GM23338 (cell line): ENCODE measurements at regions not wholly inside any gene's neighbourhood (a gene's known extent, or its start where the extent isn't known, plus 50 kb on each side); places are given as distances from the start of the nearest gene placed in this dataset.

Experiments
- ATAC-seq: fragments of 200-7000 bp; cut with Tn5 transposase; 3 replicates; pipeline ENCODE4 v1.9.1; 2020
- DNase-seq: peaks from one replicate; pipeline ENCODE4 v3.0.0-alpha.2; 2015; ENCODE audit warnings: low spot score
- H2AFZ ChIP-seq: fragments of 200-600 bp; sonication (generic); 2 replicates; pipeline ENCODE4 v1.8.0; 2016; ENCODE audit warnings: antibody characterized with exemption, mild to moderate bottlenecking, moderate library complexity
- H3F3A ChIP-seq: fragments of 200-600 bp; sonication (generic); replicated peaks from 2 replicates; pipeline ENCODE4 v1.8.0; 2017; ENCODE audit warnings: antibody characterized with exemption, mixed run types, low read depth
- H3K27ac ChIP-seq: fragments of 200-600 bp; sonication (generic); 2 replicates; pipeline ENCODE4 v1.6.1; 2016; ENCODE audit warnings: low read depth
- H3K27me3 ChIP-seq: fragments of 200-600 bp; sonication (generic); 2 replicates; pipeline ENCODE4 v1.8.0; 2016; ENCODE audit warnings: mild to moderate bottlenecking, mixed run types, moderate library complexity; ENCODE audit not compliant: insufficient read depth
- H3K36me3 ChIP-seq: fragments of 200-600 bp; sonication (generic); 2 replicates; pipeline ENCODE4 v1.8.0; 2016; ENCODE audit warnings: mild to moderate bottlenecking; ENCODE audit not compliant: insufficient read depth
- H3K4me1 ChIP-seq: fragments of 200-600 bp; sonication (generic); 2 replicates; pipeline ENCODE4 v1.8.0; 2016; ENCODE audit warnings: mild to moderate bottlenecking, moderate library complexity; ENCODE audit not compliant: insufficient read depth
- H3K4me2 ChIP-seq: fragments of 200-600 bp; sonication (generic); 2 replicates; pipeline ENCODE4 v1.7.1; 2017; ENCODE audit warnings: mixed run types
- H3K4me3 ChIP-seq: fragments of 200-600 bp; sonication (generic); 2 replicates; pipeline ENCODE4 v1.6.1; 2016; ENCODE audit warnings: mixed run types
- H3K79me2 ChIP-seq: fragments of 200-600 bp; sonication (generic); replicated peaks from 2 replicates; pipeline ENCODE4 v1.8.0; 2017; ENCODE audit warnings: mild to moderate bottlenecking; ENCODE audit not compliant: insufficient read depth
- H3K9me2 ChIP-seq: fragments of 200-600 bp; sonication (generic); 2 replicates; pipeline ENCODE4 v1.8.0; 2017; ENCODE audit not compliant: insufficient read depth
- H4K20me1 ChIP-seq: fragments of 200-600 bp; sonication (generic); replicated peaks from 2 replicates; pipeline ENCODE4 v1.8.0; 2017; ENCODE audit warnings: mild to moderate bottlenecking; ENCODE audit not compliant: insufficient read depth
- H3K27ac Mint-ChIP-seq: 2 replicates; pipeline ENCODE4 v1.8.0; 2020; ENCODE audit warnings: inconsistent platforms, mild to moderate bottlenecking, moderate library complexity, mixed read lengths
- H3K27me3 Mint-ChIP-seq: 3 replicates; pipeline ENCODE4 v1.8.0; 2022; ENCODE audit warnings: low read depth, mild to moderate bottlenecking, moderate library complexity, mixed read lengths, inconsistent platforms; ENCODE audit not compliant: insufficient read depth, poor library complexity
- H3K36me3 Mint-ChIP-seq: 3 replicates; pipeline ENCODE4 v1.8.0; 2021; ENCODE audit warnings: low read depth, mild to moderate bottlenecking, inconsistent platforms, moderate library complexity, mixed read lengths
- H3K4me1 Mint-ChIP-seq: 3 replicates; pipeline ENCODE4 v1.8.0; 2020; ENCODE audit warnings: mild to moderate bottlenecking, inconsistent platforms, mixed read lengths
- H3K4me3 Mint-ChIP-seq: 3 replicates; pipeline ENCODE4 v1.8.0; 2021; ENCODE audit warnings: moderate library complexity, mild to moderate bottlenecking, inconsistent platforms, mixed read lengths
- H3K9me3 Mint-ChIP-seq: 3 replicates; pipeline ENCODE4 v1.8.0; 2020; ENCODE audit warnings: moderate library complexity, mild to moderate bottlenecking, inconsistent platforms, mixed read lengths
- CREB1 ChIP-seq: fragments of 250-450 bp; sonication (Bioruptor Pico); IDR thresholded peaks from 2 replicates; pipeline ENCODE4 v1.5.0; 2020; ENCODE audit warnings: low read depth, mild to moderate bottlenecking, moderate library complexity
- EZH2 ChIP-seq: fragments of 200-600 bp; sonication (generic); IDR thresholded peaks from one replicate; pipeline ENCODE4 v1.8.0; 2017; ENCODE audit warnings: antibody characterized with exemption, mild to moderate bottlenecking, low read depth; ENCODE audit not compliant: unreplicated experiment
- JUNB ChIP-seq: IDR thresholded peaks from one replicate; pipeline ENCODE4 v1.6.1; 2016; ENCODE audit warnings: antibody characterized with exemption; ENCODE audit not compliant: unreplicated experiment
- STAT1 ChIP-seq: IDR thresholded peaks from one replicate; pipeline ENCODE4 v1.6.1; 2016; ENCODE audit warnings: antibody characterized with exemption; ENCODE audit not compliant: unreplicated experiment
- ZNF114 ChIP-seq: fragments of 250-450 bp; sonication (Bioruptor Pico); IDR thresholded peaks from 2 replicates; pipeline ENCODE4 v1.5.0; 2020; ENCODE audit warnings: mild to moderate bottlenecking, moderate library complexity
- ZNF331 ChIP-seq: fragments of 250-450 bp; sonication (Bioruptor Pico); IDR thresholded peaks from 2 replicates; pipeline ENCODE4 v1.5.0; 2020; ENCODE audit warnings: low read depth, mild to moderate bottlenecking, moderate library complexity
- ZNF462 ChIP-seq: fragments of 250-450 bp; sonication (Bioruptor Pico); IDR thresholded peaks from 2 replicates; pipeline ENCODE4 v1.5.0; 2020; ENCODE audit warnings: mild to moderate bottlenecking, moderate library complexity

- H3K4me2 ChIP-seq: no peak overlapping the region
- H3K4me1 ChIP-seq: peaks cover 18% of the 10 kb centered on the region
- no peaks in the 10 kb centered on the region for H3K79me2 ChIP-seq
- H3K27ac ChIP-seq: no peak overlapping the region
- peaks cover 2% of the 10 kb centered on the region for H3K27me3 Mint-ChIP-seq
- DNase-seq (no peak), ATAC-seq (no peak)
- H3K36me3 Mint-ChIP-seq: peaks cover 6% of the 10 kb centered on the region; the same call in 2 of the 3 replicates
- no peak overlapping the region for H3K4me3 Mint-ChIP-seq
- 0 out of 2 replicates have a peak, but pooled peaks cover 5% of the 10 kb centered on the region for H3K9me2 ChIP-seq
- TF ChIP-seq ZNF331: no peak
- no peak for TF ChIP-seq STAT1
- TF ChIP-seq JUNB: no peak
- no peak for TF ChIP-seq ZNF114 (CRISPR knock-in tag)
- no peak overlapping the region for H2AFZ ChIP-seq
- no peak overlapping the region for H3K4me3 ChIP-seq
- peaks cover 7% of the 10 kb centered on the region; the same call in 2 of the 3 replicates for H3K9me3 Mint-ChIP-seq
- no peak overlapping the region for H3K27ac Mint-ChIP-seq
- no peaks in the 10 kb centered on the region for H3K36me3 ChIP-seq
- H3F3A ChIP-seq: no peaks in the 10 kb centered on the region
- H3K4me1 Mint-ChIP-seq: peaks cover 12% of the 10 kb centered on the region
- no peaks in the 10 kb centered on the region for H4K20me1 ChIP-seq
- no peaks in the 10 kb centered on the region for H3K27me3 ChIP-seq
These were observed 243.4 kb upstream of the RBBP8 start for GRCh38 chr18:22689712-22690111.

GRCh38 chr18:22690556-22690955 lies 242.6 kb upstream of the RBBP8 start:
- H3K27ac Mint-ChIP-seq: no peak overlapping the region
- no peaks in the 10 kb centered on the region for H3K27me3 ChIP-seq
- no peak for ATAC-seq

More at GRCh38 chr18:22690556-22690955, 242.6 kb upstream of the RBBP8 start:
- peaks cover 6% of the 10 kb centered on the region; the same call in 2 of the 3 replicates for H3K36me3 Mint-ChIP-seq
- H3K4me2 ChIP-seq: no peak overlapping the region
- peaks cover 2% of the 10 kb centered on the region for H3K27me3 Mint-ChIP-seq
- no peak overlapping the region for H3K4me3 ChIP-seq
- peaks cover 7% of the 10 kb centered on the region; the same call in 2 of the 3 replicates for H3K9me3 Mint-ChIP-seq
- H4K20me1 ChIP-seq: no peaks in the 10 kb centered on the region
- TF ChIP-seq EZH2 (no peak), CREB1 (CRISPR knock-in tag) (no peak), ZNF462 (no peak), JUNB (no peak)
- no peaks in the 10 kb centered on the region for H3K79me2 ChIP-seq
- H2AFZ ChIP-seq: no peak overlapping the region
- H3K4me3 Mint-ChIP-seq: no peak overlapping the region
- no peak overlapping the region for H3K27ac ChIP-seq
- no peak for DNase-seq
- 0 out of 2 replicates have a peak, but pooled peaks cover 5% of the 10 kb centered on the region for H3K9me2 ChIP-seq
- H3K4me1 Mint-ChIP-seq: peaks cover 15% of the 10 kb centered on the region
- peaks cover 18% of the 10 kb centered on the region for H3K4me1 ChIP-seq
- H3F3A ChIP-seq: no peaks in the 10 kb centered on the region
- no peaks in the 10 kb centered on the region for H3K36me3 ChIP-seq
